ENCODE measurements at regions not wholly inside any gene's neighbourhood (a gene's known extent, or its start where the extent isn't known, plus 50 kb on each side); places are given as distances from the start of the nearest gene placed in this dataset.

GRCh38 chr12:74816398-74817175 is 279.0 kb downstream of the ATXN7L3B start:
- DNase-seq (ENCODE audit: low read depth), result no peak

DNA sequence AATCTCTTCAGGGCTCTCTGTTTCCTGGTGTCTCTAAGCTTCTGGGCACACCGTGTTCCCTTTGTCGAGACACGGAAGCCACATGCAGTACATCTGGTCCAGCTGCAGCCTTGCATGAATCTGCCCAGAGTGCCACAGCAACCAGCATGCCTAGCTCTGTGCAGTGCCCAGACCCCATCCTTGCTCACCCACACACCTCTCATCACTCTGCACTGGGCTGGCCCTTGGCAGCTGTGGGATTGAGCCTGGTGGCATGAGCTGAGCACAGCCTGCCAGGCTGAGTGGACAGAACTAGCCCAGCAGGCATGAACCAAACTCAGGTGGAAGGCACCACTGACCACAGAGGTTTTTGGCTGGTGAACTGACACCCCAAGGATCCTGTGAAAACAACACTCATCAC is 279.9 kb downstream of the ATXN7L3B start:
- no peak for DNase-seq (ENCODE audit: low read depth)

GRCh38 chr12:74818412-74818811 is 280.8 kb downstream of the ATXN7L3B start:
- no peak for DNase-seq (ENCODE audit: low read depth)

DNA sequence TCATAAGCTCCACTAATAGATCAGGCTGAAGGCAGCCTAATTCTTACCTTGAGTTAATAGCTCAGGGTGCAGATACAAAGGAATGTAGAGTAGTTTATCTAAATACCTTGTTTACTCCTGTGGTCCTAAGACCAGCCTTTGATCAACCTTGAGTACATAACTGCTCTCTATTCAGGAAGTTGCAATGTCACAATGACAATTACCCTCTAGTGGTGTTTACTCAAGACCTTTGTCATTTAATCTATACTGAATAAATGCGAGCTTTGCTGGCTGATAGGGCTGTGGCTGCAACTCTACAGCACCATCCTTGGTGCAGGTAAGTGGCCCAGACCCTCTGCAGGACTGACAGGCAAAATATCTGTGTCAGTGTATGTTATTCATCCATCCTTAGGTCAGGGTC is 282.7 kb downstream of the ATXN7L3B start:
- no peak for DNase-seq (ENCODE audit: low read depth)

GRCh38 chr12:74836567-74836966 is 298.9 kb downstream of the ATXN7L3B start:
- no peak for DNase-seq (ENCODE audit: low read depth)

DNA sequence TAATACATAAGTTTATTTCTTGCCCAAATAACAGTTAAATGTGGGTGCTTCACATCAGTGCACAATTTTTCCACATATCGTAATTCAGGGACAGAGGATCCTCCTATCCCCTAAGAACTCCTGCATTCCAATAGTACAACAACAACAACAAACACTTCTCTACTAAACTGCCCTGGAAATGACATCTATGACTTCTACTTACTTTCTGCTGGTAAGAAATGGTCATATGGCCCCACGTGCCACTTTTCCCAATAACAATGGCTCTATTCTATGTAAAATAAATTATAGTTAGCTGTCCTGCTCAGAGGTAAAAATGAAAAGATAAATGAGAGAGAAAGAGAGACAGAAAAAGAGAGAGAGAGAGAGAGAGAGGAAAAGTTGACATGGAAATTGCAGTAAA is 308.5 kb downstream of the ATXN7L3B start:
- DNase-seq (ENCODE audit: low read depth), result no peak

DNA sequence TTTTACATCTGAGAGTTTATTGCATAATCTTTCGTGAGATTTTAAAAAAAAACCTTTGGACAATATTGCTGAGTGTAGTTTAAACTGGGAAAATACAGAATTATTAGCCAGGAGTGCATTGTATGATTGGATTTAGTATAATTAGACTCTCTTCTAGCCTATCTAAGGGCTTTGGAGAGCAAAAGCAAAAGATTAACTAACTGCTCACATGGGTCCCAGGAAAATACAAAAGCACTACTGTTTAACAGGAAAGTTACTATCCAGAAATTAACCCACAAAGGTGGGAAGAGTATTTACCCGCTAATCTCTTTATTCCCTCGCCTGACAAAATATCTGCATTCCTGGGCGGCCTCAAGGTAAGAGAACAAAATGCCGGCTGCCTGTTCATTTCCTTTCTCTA is 309.5 kb downstream of the ATXN7L3B start:
- no peak for DNase-seq (ENCODE audit: low read depth)

DNA sequence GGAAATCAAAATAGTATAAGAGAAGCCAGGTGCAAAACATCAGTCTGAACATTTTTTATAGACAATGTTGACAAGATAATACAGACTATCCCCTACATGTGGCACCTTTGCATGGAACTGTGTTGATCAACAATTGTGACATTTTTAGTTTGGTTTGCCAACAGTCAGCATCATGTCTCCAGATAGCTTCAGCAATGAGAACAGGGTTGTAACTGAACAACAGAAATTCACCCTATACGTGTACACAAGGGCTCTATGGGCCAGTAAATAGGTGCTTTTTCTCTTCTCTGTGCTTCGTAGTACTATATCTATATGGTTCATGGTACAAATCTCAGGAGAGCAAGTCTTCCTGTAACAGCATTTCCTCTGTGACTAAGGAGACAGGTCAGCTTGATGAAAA is 310.4 kb downstream of the ATXN7L3B start:
- DNase-seq (ENCODE audit: low read depth), result no peak

- no peak for DNase-seq (ENCODE audit: low read depth)
Measured at GRCh38 chr12:74849801-74850200, 312.2 kb downstream of the ATXN7L3B start.

DNA sequence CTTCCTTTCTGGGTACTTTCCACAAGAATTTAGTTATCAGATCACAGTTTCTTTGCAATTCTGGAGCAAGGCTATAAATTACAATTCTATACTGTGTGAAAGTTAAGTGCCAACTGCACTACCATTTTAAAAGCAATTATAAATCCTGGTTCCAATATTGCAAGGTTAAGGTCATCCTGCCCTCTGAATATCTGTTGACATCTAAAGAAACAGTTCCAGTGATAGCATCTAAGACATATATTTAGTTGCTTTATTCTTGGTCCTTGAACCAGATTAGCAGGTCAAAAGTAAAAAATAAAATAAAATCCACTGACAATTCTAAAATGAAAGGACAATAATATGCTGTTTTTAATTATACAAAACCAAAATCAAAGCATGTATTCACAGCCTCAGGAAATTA is 334.2 kb downstream of the ATXN7L3B start:
- DNase-seq (ENCODE audit: low read depth), result no peak

DNA sequence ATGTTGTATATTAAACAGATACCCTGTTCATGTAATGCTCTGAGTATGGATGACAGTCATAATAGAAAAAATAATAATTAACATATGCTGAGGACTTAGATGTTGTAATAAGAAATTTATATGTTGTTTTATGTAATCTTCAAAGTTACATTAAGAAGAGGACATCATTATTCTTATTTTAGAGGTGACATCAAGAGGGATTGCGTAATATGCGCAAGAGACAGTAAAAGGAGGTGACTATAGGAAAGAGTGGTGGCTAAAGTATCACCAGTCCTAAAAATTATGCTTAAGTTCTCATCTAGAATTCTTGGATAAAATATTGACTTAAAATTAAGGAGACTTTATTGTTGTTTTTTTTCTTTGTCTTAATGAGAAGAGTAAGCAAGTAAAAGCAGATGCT is 323.9 kb downstream of the KCNC2 start:
- DNase-seq (ENCODE audit: low read depth), result no peak

DNA sequence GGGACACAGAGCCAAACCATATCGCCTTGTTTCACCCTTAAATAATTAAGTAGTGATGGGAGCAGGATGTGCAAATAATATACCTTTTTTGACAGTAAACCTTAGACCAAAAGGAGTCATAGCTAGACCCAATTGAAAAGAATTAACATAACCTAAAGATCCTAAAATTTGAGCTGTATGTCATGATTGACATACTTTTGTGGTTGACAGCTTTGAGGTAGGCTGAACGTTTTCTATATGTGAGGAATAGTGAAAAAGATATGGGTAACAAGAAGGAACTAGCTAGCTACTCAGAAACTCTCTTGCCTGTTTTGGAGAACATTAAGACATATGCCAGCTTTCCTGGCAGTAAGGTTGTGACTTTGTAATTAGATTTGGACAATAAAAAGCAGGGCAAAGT is 320.6 kb downstream of the KCNC2 start:
- DNase-seq (ENCODE audit: low read depth), result no peak

- no peak for DNase-seq (ENCODE audit: low read depth)
Measured at GRCh38 chr12:74889563-74890236, 319.9 kb downstream of the KCNC2 start.

GRCh38 chr12:74890237-74890599 is 319.4 kb downstream of the KCNC2 start:
- DNase-seq (ENCODE audit: low read depth), result peak; percentile 34

- no peak for DNase-seq (ENCODE audit: low read depth)
Measured at GRCh38 chr12:74891083-74891668, 318.5 kb downstream of the KCNC2 start.

- no peak for DNase-seq (ENCODE audit: low read depth)
Measured at GRCh38 chr12:74892057-74892633, 317.5 kb downstream of the KCNC2 start.

GRCh38 chr12:74896186-74896585 is 313.5 kb downstream of the KCNC2 start:
- DNase-seq (ENCODE audit: low read depth), result no peak

GRCh38 chr12:74897425-74898211 is 312.0 kb downstream of the KCNC2 start:
- DNase-seq (ENCODE audit: low read depth), result no peak

DNA sequence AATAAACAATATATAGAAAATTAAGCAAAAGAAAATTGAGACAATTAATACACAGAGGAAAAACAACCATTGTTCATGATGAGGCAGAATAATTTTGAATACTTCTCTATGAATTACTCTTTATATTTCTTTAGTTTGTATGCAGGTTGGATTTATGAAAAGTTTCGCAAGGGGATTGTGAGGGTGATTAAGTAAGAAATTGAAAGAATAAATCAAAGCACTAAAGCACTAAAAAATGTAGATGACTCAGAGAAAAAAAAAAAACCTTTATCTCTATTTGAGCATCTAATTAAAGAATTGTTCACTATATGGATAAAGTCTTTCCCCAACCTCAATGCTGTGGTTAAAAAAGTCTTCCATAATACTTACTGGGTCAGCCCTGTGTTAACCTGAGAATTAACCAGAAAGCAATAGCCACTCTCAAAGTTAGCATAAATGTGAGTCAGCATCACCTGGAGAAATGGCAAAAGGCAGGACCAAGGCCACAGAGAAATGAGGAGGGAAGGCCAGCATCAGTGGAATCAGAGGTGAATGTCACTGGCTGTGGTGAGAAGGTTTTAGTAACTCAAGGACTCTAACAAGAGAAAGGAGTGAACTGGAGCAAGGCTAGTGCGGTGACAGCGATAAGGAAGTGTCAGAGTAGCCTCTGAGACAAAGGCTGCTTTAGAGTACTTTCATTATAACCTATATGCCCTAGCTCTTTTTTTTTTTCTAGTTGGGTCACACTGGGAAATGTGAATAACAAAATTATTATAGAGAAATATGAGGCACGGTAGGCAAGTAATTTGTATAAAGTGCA is 310.4 kb downstream of the KCNC2 start:
- DNase-seq (ENCODE audit: low read depth), result no peak

- no peak for DNase-seq (ENCODE audit: low read depth)
Measured at GRCh38 chr12:74900232-74900631, 309.4 kb downstream of the KCNC2 start.

- DNase-seq (ENCODE audit: low read depth), result no peak
Measured at GRCh38 chr12:74903522-74903921, 306.1 kb downstream of the KCNC2 start.
